GOT3 (cell line): ENCODE measurements at regions not wholly inside any gene's neighbourhood (a gene's known extent, or its start where the extent isn't known, plus 50 kb on each side); places are given as distances from the start of the nearest gene placed in this dataset.

ENCODE experiments used
- DNase-seq: peaks from one replicate; lab custom pipeline; 2025; ENCODE audit warnings: mixed read lengths; lab: John Stamatoyannopoulos, UW

- no peak for DNase-seq
Measured at GRCh38 chr6:141451511-141452353, 681.0 kb upstream of the GJE1 start.

GRCh38 chr6:141451181-141451510, 681.6 kb upstream of the GJE1 start:
- no peak for DNase-seq

- DNase-seq: no peak
Measured at GRCh38 chr6:141445928-141446628, 686.6 kb upstream of the GJE1 start.

- DNase-seq: no peak
Measured at GRCh38 chr6:141443668-141444289, 688.9 kb upstream of the GJE1 start.

- no peak for DNase-seq
Measured at GRCh38 chr6:141443032-141443431, 689.7 kb upstream of the GJE1 start.

GRCh38 chr6:141439513-141439912, 693.2 kb upstream of the GJE1 start:
- DNase-seq: no peak

GRCh38 chr6:141437685-141438084, 695.0 kb upstream of the GJE1 start:
- no peak for DNase-seq

- no peak for DNase-seq
Measured at GRCh38 chr6:141437011-141437410, 695.7 kb upstream of the GJE1 start.

GRCh38 chr6:141426400-141426980, 706.2 kb upstream of the GJE1 start:
- no peak for DNase-seq

GRCh38 chr6:141421378-141421777, 711.3 kb upstream of the GJE1 start:
- no peak for DNase-seq

- DNase-seq: no peak
Measured at GRCh38 chr6:141418076-141418475, 714.6 kb upstream of the GJE1 start.

GRCh38 chr6:141415896-141416295, 716.8 kb upstream of the GJE1 start:
- DNase-seq: no peak

GRCh38 chr6:141413196-141413595, 719.5 kb upstream of the GJE1 start:
- DNase-seq: no peak

GRCh38 chr6:141406761-141407160, 726.0 kb upstream of the GJE1 start:
- DNase-seq: no peak

GRCh38 chr6:141403827-141404226, 728.9 kb upstream of the GJE1 start:
- no peak for DNase-seq

- DNase-seq: no peak
Measured at GRCh38 chr6:141403103-141403502, 729.6 kb upstream of the GJE1 start.

- DNase-seq: no peak
Measured at GRCh38 chr6:141402489-141402888, 730.2 kb upstream of the GJE1 start.

GRCh38 chr6:141401851-141402250, 730.9 kb upstream of the GJE1 start:
- DNase-seq: no peak

- DNase-seq: no peak
Measured at GRCh38 chr6:141401168-141401567, 731.6 kb upstream of the GJE1 start.

- no peak for DNase-seq
Measured at GRCh38 chr6:141398949-141399348, 733.8 kb upstream of the GJE1 start.

- no peak for DNase-seq
Measured at GRCh38 chr6:141395443-141396008, 737.2 kb upstream of the GJE1 start.

- DNase-seq: no peak
Measured at GRCh38 chr6:141394565-141395051, 738.1 kb upstream of the GJE1 start.
